PC-3 (cell line): ENCODE measurements at regions not wholly inside any gene's neighbourhood (a gene's known extent, or its start where the extent isn't known, plus 50 kb on each side); places are given as distances from the start of the nearest gene placed in this dataset.
"Not testable (repeated sequence)": the region's sequence is repeated elsewhere in the genome, so short reads cannot be mapped to it uniquely, and the experiment has no call there.

Source experiments
- ATAC-seq: fragments of 200-7000 bp; cut with Tn5 transposase; 2 replicates; pipeline ENCODE4 v1.9.1; 2020; ENCODE audit warnings: mild to moderate bottlenecking, moderate library complexity
- BruUV-seq: library from RNA; stranded (reverse); fragments of 400-500 nt; replicated peaks from 2 replicates; lab custom pipeline; 2021; lab: Mats Ljungman, UMichigan
- CTCF ChIA-PET: fragments of 300-600 bp; sonication (Branson Sonifier 250); formaldehyde crosslinking; loops from one replicate; lab custom pipeline; 2022; ENCODE audit warnings: antibody characterized with exemption; lab: Charles Lee
- POLR2A ChIA-PET: fragments of 300-600 bp; sonication (Branson Sonifier 250); formaldehyde crosslinking; loops from one replicate; lab custom pipeline; 2022; ENCODE audit warnings: antibody characterized with exemption; ENCODE audit not compliant: unreplicated experiment; lab: Charles Lee
- DNase-seq: peaks from one replicate; pipeline ENCODE4 v3.0.0-alpha.2; 2015
- H2AFZ ChIP-seq: fragments of 300-600 bp; sonication (generic); 2 replicates; pipeline ENCODE4 v1.6.0; 2016; ENCODE audit warnings: antibody characterized with exemption, low read length
- H3F3A ChIP-seq: fragments of 300-600 bp; sonication (generic); one replicate; pipeline ENCODE4 v1.6.0; 2017; ENCODE audit warnings: antibody characterized with exemption, low read length, control low read depth, mild to moderate bottlenecking; ENCODE audit not compliant: unreplicated experiment
- H3K27ac ChIP-seq: fragments of 300-600 bp; sonication (generic); 2 replicates; pipeline ENCODE4 v1.5.1; 2016; ENCODE audit warnings: mild to moderate bottlenecking, low read length
- H3K27me3 ChIP-seq: fragments of 300-600 bp; sonication (generic); 2 replicates; pipeline ENCODE4 v1.6.1; 2016; ENCODE audit warnings: low read length, mixed read lengths
- H3K36me3 ChIP-seq: fragments of 300-600 bp; sonication (generic); 2 replicates; pipeline ENCODE4 v1.6.1; 2016; ENCODE audit warnings: low read depth, mixed run types, low read length, mixed read lengths
- H3K4me1 ChIP-seq: fragments of 300-600 bp; sonication (generic); 2 replicates; pipeline ENCODE4 v1.5.1; 2016; ENCODE audit warnings: low read length; ENCODE audit not compliant: insufficient read depth
- H3K4me2 ChIP-seq: fragments of 300-600 bp; sonication (generic); 2 replicates; pipeline ENCODE4 v1.6.0; 2016; ENCODE audit warnings: low read length
- H3K4me3 ChIP-seq: fragments of 300-600 bp; sonication (generic); 2 replicates; pipeline ENCODE4 v1.5.1; 2016; ENCODE audit warnings: mild to moderate bottlenecking, low read length, mixed read lengths
- H3K79me2 ChIP-seq: fragments of 300-600 bp; sonication (generic); 2 replicates; pipeline ENCODE4 v1.6.1; 2017; ENCODE audit warnings: low read length, mixed read lengths
- H3K9ac ChIP-seq: fragments of 300-600 bp; sonication (generic); 2 replicates; pipeline ENCODE4 v1.6.0; 2016; ENCODE audit warnings: mild to moderate bottlenecking, low read length
- H3K9me2 ChIP-seq: fragments of 300-600 bp; sonication (generic); replicated peaks from 2 replicates; pipeline ENCODE4 v1.6.1; 2016; ENCODE audit warnings: mixed run types, low read length, mixed read lengths
- H3K9me3 ChIP-seq: fragments of 300-600 bp; sonication (generic); 2 replicates; pipeline ENCODE4 v1.6.1; 2016; ENCODE audit warnings: low read length, mixed read lengths
- H4K20me1 ChIP-seq: fragments of 300-600 bp; sonication (generic); 2 replicates; pipeline ENCODE4 v1.6.1; 2016; ENCODE audit warnings: low read length, mixed read lengths
- CTCF ChIP-seq: fragments of 300-600 bp; sonication (generic); conservative IDR thresholded peaks from 2 replicates; pipeline ENCODE4 v1.5.1; 2017; ENCODE audit warnings: antibody characterized with exemption, low read depth, mild to moderate bottlenecking, low read length
- EZH2 ChIP-seq: fragments of 300-600 bp; sonication (generic); IDR thresholded peaks from one replicate; pipeline ENCODE4 v1.6.1; 2017; ENCODE audit warnings: antibody characterized with exemption, mild to moderate bottlenecking, low read length; ENCODE audit not compliant: unreplicated experiment
- EZH2phosphoT487 ChIP-seq: fragments of 300-600 bp; sonication (generic); IDR thresholded peaks from 2 replicates; pipeline ENCODE4 v1.6.1; 2018; ENCODE audit warnings: mild to moderate bottlenecking, antibody characterized with exemption, low read length, borderline replicate concordance
- intact Hi-C: fragments of 100-400 bp; cut with micrococcal nuclease; formaldehyde crosslinking; loops from 2 replicates; pipeline ENCODE4 v1.9.0; 2023

DNA sequence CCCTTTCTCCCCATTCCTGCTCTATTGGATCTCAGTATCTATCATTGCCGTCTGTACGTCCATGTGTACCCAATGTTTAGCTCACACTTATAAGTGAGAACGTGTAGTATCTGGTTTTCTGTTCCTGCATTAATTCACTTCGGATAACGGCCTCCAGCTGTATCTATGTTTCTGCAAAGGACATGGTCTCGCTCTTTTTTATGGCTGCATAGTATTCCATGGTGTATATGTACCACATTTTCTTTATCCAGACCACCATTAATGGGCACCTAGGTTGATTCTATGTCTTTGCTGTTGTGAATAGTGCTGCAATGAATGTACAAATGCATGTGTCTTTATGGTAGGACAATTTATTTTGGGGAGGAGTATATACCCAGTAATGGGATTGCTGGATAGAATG, 94.4 kb upstream of the MPP7 start:
- ChIA-PET POLR2A (no interaction called here), CTCF (no interaction called here)
- Histone ChIP-seq H3K9me2 (no peaks in the 10 kb centered on the region), H3K4me3 (no peak overlapping the region), H3K4me1 (no peaks in the 10 kb centered on the region), H3F3A (no peaks in the 10 kb centered on the region), H3K9ac (no peak overlapping the region), H3K36me3 (no peaks in the 10 kb centered on the region), H2AFZ (no peak overlapping the region), H3K4me2 (no peak overlapping the region), H3K27me3 (no peaks in the 10 kb centered on the region), H3K27ac (no peak overlapping the region), H3K9me3 (no peaks in the 10 kb centered on the region), H3K79me2 (no peaks in the 10 kb centered on the region), H4K20me1 (no peaks in the 10 kb centered on the region)
- intact Hi-C loops: no loop called here
- no TSS peak for BruUV-seq
- DNase-seq (no peak), ATAC-seq (no peak)
- no peak for TF ChIP-seq EZH2
- TF ChIP-seq EZH2phosphoT487: no peak
- TF ChIP-seq CTCF: no peak

DNA sequence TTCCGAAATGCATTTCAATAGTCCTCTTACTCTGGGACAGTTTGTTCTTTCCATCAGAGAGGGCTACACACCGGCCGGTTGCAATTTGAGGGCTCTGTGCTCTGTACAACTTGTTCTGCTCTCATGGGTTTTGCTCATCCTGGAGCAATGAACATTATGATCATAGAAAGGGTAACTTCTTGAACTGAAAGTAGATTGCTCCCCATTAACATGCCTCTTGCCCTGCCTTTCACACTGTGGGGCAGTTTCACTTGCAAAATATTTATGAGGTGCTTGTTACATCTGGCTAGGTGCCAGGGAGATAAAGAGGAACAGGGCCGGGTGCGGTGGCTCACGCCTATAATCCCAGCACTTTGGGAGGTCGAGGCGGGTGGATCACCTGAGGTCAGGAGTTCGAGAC, 97.3 kb upstream of the MPP7 start:
- Histone ChIP-seq H3K36me3 (no peaks in the 10 kb centered on the region), H3K27ac (no peak overlapping the region), H2AFZ (no peak overlapping the region), H3K9me2 (no peaks in the 10 kb centered on the region), H3K79me2 (no peaks in the 10 kb centered on the region), H3K4me1 (no peaks in the 10 kb centered on the region), H3K27me3 (no peaks in the 10 kb centered on the region), H4K20me1 (no peaks in the 10 kb centered on the region), H3K9ac (no peak overlapping the region), H3F3A (no peaks in the 10 kb centered on the region), H3K4me2 (no peak overlapping the region), H3K4me3 (no peak overlapping the region), H3K9me3 (no peaks in the 10 kb centered on the region)
- ChIA-PET POLR2A (no interaction called here), CTCF (no interaction called here)
- no TSS peak for BruUV-seq
- ATAC-seq (no peak), DNase-seq (no peak)
- intact Hi-C loops: no loop called here
- TF ChIP-seq EZH2phosphoT487 (no peak), CTCF (no peak), EZH2 (no peak)

- Histone ChIP-seq H3K27ac (no peak overlapping the region), H3K4me3 (no peak overlapping the region), H3K4me2 (no peak overlapping the region), H3K79me2 (no peaks in the 10 kb centered on the region), H3K9ac (no peak overlapping the region), H3K9me3 (no peaks in the 10 kb centered on the region), H3K9me2 (no peaks in the 10 kb centered on the region), H3F3A (no peaks in the 10 kb centered on the region), H3K27me3 (no peaks in the 10 kb centered on the region), H3K4me1 (no peaks in the 10 kb centered on the region), H2AFZ (no peak overlapping the region), H3K36me3 (no peaks in the 10 kb centered on the region), H4K20me1 (no peaks in the 10 kb centered on the region)
- DNase-seq (no peak), ATAC-seq (no peak)
- CTCF ChIA-PET: no interaction called here
- intact Hi-C loops: no loop called here
- BruUV-seq: no TSS peak
- no peak for TF ChIP-seq EZH2
- TF ChIP-seq EZH2phosphoT487: no peak
- POLR2A ChIA-PET: no interaction called here
These were observed 97.8 kb upstream of the MPP7 start for GRCh38 chr10:28400681-28401080.

- intact Hi-C loops, H2AFZ ChIP-seq, H3K27ac ChIP-seq, H3K27me3 ChIP-seq, H3K9me2 ChIP-seq, ATAC-seq, H3F3A ChIP-seq, DNase-seq, H3K4me3 ChIP-seq, H3K9me3 ChIP-seq, H3K79me2 ChIP-seq, H3K4me1 ChIP-seq, H3K4me2 ChIP-seq, H3K9ac ChIP-seq, H3K36me3 ChIP-seq, POLR2A ChIA-PET, H4K20me1 ChIP-seq, BruUV-seq, CTCF ChIA-PET: not testable (repeated sequence)
These were observed 99.8 kb upstream of the MPP7 start for GRCh38 chr10:28402611-28403073.
